ENCODE measurements at regions not wholly inside any gene's neighbourhood (a gene's known extent, or its start where the extent isn't known, plus 50 kb on each side); places are given as distances from the start of the nearest gene placed in this dataset.

DNA sequence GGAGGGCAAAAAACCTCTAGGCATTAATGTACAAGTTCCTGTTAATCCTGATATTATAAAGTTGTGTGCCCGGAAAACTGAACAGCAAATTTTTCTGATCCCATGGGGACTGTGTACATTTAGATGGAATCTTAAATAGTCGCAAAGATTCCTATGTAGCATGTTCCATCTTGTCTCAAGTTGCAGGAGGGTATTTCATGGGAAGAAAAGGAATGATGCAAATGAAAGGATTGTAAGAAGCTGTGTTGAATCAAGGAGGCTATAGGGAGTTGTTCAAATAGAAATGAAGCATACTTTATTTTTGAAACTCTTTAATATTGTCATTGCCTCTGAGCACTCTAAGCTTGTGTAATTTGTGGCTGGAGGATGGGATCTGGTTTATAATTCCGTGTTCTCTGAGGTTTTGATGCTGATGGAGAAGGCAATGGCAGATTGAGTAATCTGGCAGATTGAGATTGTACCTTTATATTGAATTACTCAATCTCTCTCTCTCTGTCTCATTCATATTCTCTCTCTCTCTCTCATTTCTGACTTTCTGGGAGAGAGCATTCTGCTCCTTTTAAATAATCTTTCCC, 288.5 kb downstream of the OSTF1 start:
- no peak for TF ChIP-seq POLR2A (IDR thresholded peaks at IDR 0.05; ENCODE audit: low read depth, low read length)
- TF ChIP-seq POLR2AphosphoS5 (IDR thresholded peaks at IDR 0.05; ENCODE audit: low read depth, low read length): no peak
- TF ChIP-seq TAF1 (IDR thresholded peaks at IDR 0.05; ENCODE audit: borderline replicate concordance, low read depth, low read length): no peak

All from GM12892 (cell line).